ENCODE measurements at regions not wholly inside any gene's neighbourhood (a gene's known extent, or its start where the extent isn't known, plus 50 kb on each side); places are given as distances from the start of the nearest gene placed in this dataset.

GRCh38 chr4:57418133-57418532 is 307.9 kb upstream of the IGFBP7 start:
- H3K36me3 ChIP-seq (ENCODE audit: insufficient read depth in 1 of 2, low read depth in 1 of 2), result no peaks in the 10 kb centered on the region
- H3K4me3 ChIP-seq, result no peak overlapping the region

GRCh38 chr4:57412259-57413054 is 302.3 kb upstream of the IGFBP7 start:
- no peak for TF ChIP-seq CTCF (IDR thresholded peaks at IDR 0.05)
- Histone ChIP-seq H3K4me1 (no peaks in the 10 kb centered on the region), H3K9me3 (no peaks in the 10 kb centered on the region), H3K4me3 (no peak overlapping the region), H3K36me3 (ENCODE audit: insufficient read depth in 1 of 2, low read depth in 1 of 2) (no peaks in the 10 kb centered on the region), H3K27ac (no peak overlapping the region), H3K27me3 (ENCODE audit: insufficient read depth in 3 of 3, low read length in 2 of 3) (peaks cover 0 to 3% (median 0%) of the 10 kb centered on the region in 3 donors)
- intact Hi-C loops (cut with DNase I), result no loop called here
- WGBS, 3 donors, result 90 to 91% (median 90%) methylated on average over 5 of the region's 5 CpGs
- ATAC-seq (no peak), DNase-seq (no peak)

More at GRCh38 chr4:57418133-57418532, 307.9 kb upstream of the IGFBP7 start:
- no peaks in the 10 kb centered on the region for H3K9me3 ChIP-seq
- no peak for TF ChIP-seq CTCF (IDR thresholded peaks at IDR 0.05)
- DNase-seq (no peak), ATAC-seq (no peak)
- no peaks in the 10 kb centered on the region for H3K27me3 ChIP-seq (ENCODE audit: insufficient read depth in 3 of 3, low read length in 2 of 3)
- intact Hi-C loops (cut with DNase I), result no loop called here
- no peak overlapping the region for H3K27ac ChIP-seq
- no peaks in the 10 kb centered on the region for H3K4me1 ChIP-seq
- 57 to 93% (median 88%) methylated on average over 1 of the region's 1 CpG for WGBS, 3 donors

- intact Hi-C loops (cut with DNase I), result no loop called here
- Histone ChIP-seq H3K4me3 (no peak overlapping the region), H3K9me3 (no peaks in the 10 kb centered on the region), H3K4me1 (no peaks in the 10 kb centered on the region), H3K27me3 (ENCODE audit: insufficient read depth in 3 of 3, low read length in 2 of 3) (peaks cover 0 to 3% (median 0%) of the 10 kb centered on the region in 3 donors), H3K27ac (no peak overlapping the region), H3K36me3 (ENCODE audit: insufficient read depth in 1 of 2, low read depth in 1 of 2) (no peaks in the 10 kb centered on the region)
- WGBS, 3 donors, result 26 to 36% (median 28%) methylated on average over 5 of the region's 5 CpGs
- ATAC-seq (no peak), DNase-seq (no peak)
- no peak for TF ChIP-seq CTCF (IDR thresholded peaks at IDR 0.05)
Measured at GRCh38 chr4:57410331-57411052, 300.3 kb upstream of the IGFBP7 start.

GRCh38 chr4:57405359-57405758 is 295.2 kb upstream of the IGFBP7 start:
- DNase-seq (no peak), ATAC-seq (no peak)
- no peaks in the 10 kb centered on the region for H3K27me3 ChIP-seq (ENCODE audit: insufficient read depth in 3 of 3, low read length in 2 of 3)
- intact Hi-C loops (cut with DNase I), result no loop called here
- H3K27ac ChIP-seq, result no peak overlapping the region
- no peaks in the 10 kb centered on the region for H3K36me3 ChIP-seq (ENCODE audit: insufficient read depth in 1 of 2, low read depth in 1 of 2)
- no peak for TF ChIP-seq CTCF (IDR thresholded peaks at IDR 0.05)
- 86 to 96% (median 94%) methylated on average over 2 of the region's 2 CpGs for WGBS, 3 donors
- H3K4me3 ChIP-seq, result no peak overlapping the region
- no peaks in the 10 kb centered on the region for H3K4me1 ChIP-seq
- H3K9me3 ChIP-seq, result peaks cover 3% of the 10 kb centered on the region

Data from psoas muscle (tissue), 7 donors.